SH-SY5Y (cell line): ENCODE measurements at regions not wholly inside any gene's neighbourhood (a gene's known extent, or its start where the extent isn't known, plus 50 kb on each side); places are given as distances from the start of the nearest gene placed in this dataset.

Source experiments
- GATA2 ChIP-seq: IDR thresholded peaks from 2 replicates; pipeline ENCODE4 v1.6.1; 2011; ENCODE audit warnings: mild to moderate bottlenecking, low read depth, low read length
- GATA3 ChIP-seq: IDR thresholded peaks from 2 replicates; pipeline ENCODE4 v1.6.1; 2011; ENCODE audit warnings: low read depth, mild to moderate bottlenecking, low read length, moderate library complexity

GRCh38 chr18:78779996-78780718 lies 199.5 kb upstream of the SALL3 start:
- no peak for TF ChIP-seq GATA2
- no peak for TF ChIP-seq GATA3
